GM12892 (cell line): ENCODE measurements at regions not wholly inside any gene's neighbourhood (a gene's known extent, or its start where the extent isn't known, plus 50 kb on each side); places are given as distances from the start of the nearest gene placed in this dataset.

Source experiments
- POLR2A ChIP-seq: IDR thresholded peaks from 2 replicates; pipeline ENCODE4 v1.6.1; 2011; ENCODE audit warnings: low read depth, low read length, control low read depth
- POLR2AphosphoS5 ChIP-seq: IDR thresholded peaks from 2 replicates; pipeline ENCODE4 v1.6.1; 2011; ENCODE audit warnings: low read depth, low read length, control low read depth

GRCh38 chr9:100667448-100667847 lies 89.6 kb downstream of the CAVIN4 start:
- TF ChIP-seq POLR2A (no peak), POLR2AphosphoS5 (no peak)
